RWPE1 (cell line): ENCODE measurements at regions not wholly inside any gene's neighbourhood (a gene's known extent, or its start where the extent isn't known, plus 50 kb on each side); places are given as distances from the start of the nearest gene placed in this dataset.

Experiments used
- CTCF ChIA-PET: fragments of 350-600 bp; sonication (Branson Sonifier 250); formaldehyde crosslinking; extraction: SDS; loops from one replicate; lab custom pipeline; 2021; lab: Yijun Ruan, JAX
- POLR2A ChIA-PET: fragments of 400-600 bp; formaldehyde crosslinking; extraction: SDS; loops from one replicate; lab custom pipeline; 2020; ENCODE audit warnings: antibody characterized with exemption; ENCODE audit not compliant: low non-redundant PET; lab: Yijun Ruan, JAX
- DNase-seq: peaks from one replicate; pipeline ENCODE4 v3.0.0; 2012; ENCODE audit warnings: low spot score
- H3K27ac ChIP-seq: fragments of 450-650 bp; 2 replicates; pipeline ENCODE4 v1.5.1; 2017
- TF ChIP-seq, protein P1 (sequence below): fragments of 450-650 bp; conservative IDR thresholded peaks from 2 replicates; pipeline ENCODE4 v1.5.1; 2017; ENCODE audit warnings: low read depth, mild to moderate bottlenecking

DNA sequence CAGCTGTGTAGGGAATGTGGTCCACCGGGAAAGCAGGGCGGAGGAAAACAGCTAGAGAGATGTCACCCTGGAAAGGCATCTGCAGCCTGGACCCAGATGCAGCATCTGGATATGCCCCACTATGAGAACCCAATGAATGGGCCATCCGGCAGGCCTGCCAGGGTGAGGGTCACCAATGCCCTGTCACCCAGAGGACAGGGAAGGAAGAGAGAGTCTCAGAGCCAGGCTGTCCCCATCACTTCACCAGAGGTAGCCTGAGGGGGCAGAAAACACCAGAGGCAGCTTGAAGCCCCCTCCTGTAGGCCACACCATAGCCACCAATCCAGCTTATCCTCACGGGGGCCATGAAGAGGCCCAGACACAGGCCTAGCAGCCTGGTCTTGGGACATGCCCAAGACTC lies 118.8 kb downstream of the TUBA3C start:
- TF ChIP-seq, protein P1, sequence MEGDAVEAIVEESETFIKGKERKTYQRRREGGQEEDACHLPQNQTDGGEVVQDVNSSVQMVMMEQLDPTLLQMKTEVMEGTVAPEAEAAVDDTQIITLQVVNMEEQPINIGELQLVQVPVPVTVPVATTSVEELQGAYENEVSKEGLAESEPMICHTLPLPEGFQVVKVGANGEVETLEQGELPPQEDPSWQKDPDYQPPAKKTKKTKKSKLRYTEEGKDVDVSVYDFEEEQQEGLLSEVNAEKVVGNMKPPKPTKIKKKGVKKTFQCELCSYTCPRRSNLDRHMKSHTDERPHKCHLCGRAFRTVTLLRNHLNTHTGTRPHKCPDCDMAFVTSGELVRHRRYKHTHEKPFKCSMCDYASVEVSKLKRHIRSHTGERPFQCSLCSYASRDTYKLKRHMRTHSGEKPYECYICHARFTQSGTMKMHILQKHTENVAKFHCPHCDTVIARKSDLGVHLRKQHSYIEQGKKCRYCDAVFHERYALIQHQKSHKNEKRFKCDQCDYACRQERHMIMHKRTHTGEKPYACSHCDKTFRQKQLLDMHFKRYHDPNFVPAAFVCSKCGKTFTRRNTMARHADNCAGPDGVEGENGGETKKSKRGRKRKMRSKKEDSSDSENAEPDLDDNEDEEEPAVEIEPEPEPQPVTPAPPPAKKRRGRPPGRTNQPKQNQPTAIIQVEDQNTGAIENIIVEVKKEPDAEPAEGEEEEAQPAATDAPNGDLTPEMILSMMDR = no peak
- ChIA-PET POLR2A (no interaction called here), CTCF (no interaction called here)
- no peak for DNase-seq
- H3K27ac ChIP-seq = no peak overlapping the region

DNA sequence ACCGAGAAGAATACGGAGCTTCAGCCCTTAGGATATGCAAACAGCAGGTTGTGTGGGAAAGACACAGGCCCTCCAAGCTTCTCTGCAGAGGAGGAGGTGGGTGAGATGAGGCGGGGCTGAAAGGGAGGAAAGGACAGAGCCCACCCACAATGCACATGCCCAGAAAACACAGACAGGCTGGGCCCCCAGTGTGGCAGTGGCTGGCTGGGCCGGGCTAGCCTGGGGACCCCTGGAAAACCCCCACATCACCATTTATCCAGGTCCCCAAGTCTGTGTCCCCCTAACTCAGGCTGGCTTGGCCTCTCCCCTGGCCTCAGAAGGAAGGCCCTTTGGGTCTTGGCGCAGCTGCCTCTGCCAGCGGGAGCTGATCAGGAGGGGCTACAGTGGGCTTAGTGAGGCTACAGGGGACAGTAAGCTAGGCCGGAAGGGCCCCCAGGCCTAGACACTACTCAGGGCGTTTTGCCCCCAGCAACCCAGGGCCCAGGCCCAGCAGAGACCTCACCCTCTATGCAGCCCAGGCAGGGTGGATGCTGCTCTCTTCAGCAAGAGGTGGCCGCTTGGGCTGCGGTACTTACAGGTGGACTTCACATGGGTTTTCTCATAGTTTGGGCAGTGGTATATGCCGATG lies 119.5 kb downstream of the TUBA3C start:
- CTCF ChIA-PET = no interaction called here

DNA sequence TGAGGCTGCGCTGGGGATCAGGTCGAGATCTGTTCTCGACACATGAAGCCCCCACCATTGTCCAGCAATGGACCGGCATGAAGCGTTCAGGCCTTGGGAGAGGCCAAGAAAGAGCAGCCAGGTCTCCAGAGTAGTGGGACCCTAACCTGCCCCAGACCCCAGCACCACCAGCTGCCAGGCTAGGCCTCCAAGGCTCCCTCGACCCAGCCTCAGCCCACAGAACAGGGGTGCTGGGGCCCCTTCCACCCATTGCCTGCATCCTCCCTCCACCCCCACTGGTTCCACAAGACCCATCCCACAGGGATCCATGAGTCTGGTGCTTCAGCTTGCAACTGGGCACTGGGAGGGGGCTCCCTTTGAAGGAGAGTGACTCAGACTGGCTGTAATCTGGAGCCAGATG lies 120.3 kb downstream of the TUBA3C start:
- POLR2A ChIA-PET = no interaction called here
- H3K27ac ChIP-seq = no peak overlapping the region
- TF ChIP-seq, protein P1 = no peak
- no peak for DNase-seq
- CTCF ChIA-PET = no interaction called here

More for the DNA sequence above, 119.5 kb downstream of the TUBA3C start:
- TF ChIP-seq, protein P1 = no peak
- H3K27ac ChIP-seq = no peak overlapping the region
- POLR2A ChIA-PET = no interaction called here
- DNase-seq = no peak

DNA sequence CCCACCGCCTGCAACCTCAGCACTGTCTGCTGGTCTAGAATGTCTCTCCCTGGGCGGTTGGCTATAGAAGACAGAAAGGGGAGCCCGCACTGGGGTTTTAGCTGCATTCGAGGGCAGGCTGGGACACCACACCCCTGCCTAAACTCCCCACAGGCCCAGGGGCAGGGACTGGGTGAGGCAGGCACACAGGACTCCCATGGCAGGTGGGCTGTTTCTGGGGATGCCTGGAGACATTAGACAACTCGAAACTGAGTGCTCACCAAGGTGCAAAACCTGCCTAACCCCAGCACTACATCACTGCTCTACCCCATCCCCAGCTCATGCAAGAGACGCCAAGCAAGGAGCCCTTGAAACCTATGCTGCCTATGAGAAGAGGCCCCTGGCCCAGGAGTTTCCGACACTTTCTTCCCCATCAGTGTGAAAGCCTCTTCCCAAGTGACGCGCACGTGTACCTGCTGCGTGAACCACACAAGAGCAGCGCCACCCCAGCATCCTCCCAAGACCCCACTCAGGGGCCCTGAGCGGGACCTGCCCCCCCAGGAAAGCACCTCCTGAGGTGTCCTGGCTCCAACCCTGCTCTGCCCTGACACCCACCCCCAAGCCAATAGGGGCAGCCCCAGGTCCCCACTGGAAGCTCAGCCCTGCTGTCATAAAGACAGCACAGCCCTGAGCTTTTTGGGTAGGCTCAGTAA lies 121.2 kb downstream of the TUBA3C start:
- no peak for DNase-seq
- ChIA-PET POLR2A (no interaction called here), CTCF (no interaction called here)
- TF ChIP-seq, protein P1 = no peak
- no peak overlapping the region for H3K27ac ChIP-seq

DNA sequence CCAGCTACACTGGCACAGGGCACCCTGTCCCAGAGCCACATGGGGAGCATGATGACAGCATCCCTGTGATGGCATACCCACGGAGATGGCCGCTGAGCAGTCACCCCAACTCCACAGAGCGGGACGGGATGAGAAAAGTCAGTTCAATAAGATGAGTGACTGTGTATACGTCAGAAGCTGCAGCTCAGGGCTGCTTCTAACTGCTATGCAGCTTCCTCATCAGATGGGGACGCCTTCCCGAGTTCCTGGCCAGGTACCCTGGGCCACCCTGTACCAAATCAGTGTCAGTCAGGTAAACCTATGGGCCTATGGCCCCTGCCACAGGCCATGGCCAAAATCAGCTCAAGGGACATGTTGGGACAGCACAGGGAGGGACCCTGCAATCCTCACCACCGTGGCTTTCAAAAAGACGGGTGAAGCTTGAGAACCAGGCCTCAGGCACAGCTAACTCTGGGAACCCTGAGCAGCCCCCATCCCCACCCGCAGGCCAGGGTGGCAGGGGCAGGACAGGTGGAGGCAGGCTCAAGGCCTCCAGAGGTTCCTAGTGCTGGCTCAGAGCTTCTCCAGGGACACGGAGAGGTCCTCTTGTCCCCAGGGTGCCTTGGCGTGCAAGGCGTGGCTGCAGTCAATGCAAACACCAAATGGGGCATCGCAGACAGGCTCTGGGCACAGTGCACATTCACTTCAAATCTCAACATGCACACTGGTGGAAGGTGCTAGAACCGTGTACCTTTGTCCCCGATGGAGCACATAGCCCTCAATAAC lies 122.4 kb downstream of the TUBA3C start:
- no peak for DNase-seq
- ChIA-PET CTCF (no interaction called here), POLR2A (no interaction called here)
- TF ChIP-seq, protein P1 = no peak
- no peak overlapping the region for H3K27ac ChIP-seq

DNA sequence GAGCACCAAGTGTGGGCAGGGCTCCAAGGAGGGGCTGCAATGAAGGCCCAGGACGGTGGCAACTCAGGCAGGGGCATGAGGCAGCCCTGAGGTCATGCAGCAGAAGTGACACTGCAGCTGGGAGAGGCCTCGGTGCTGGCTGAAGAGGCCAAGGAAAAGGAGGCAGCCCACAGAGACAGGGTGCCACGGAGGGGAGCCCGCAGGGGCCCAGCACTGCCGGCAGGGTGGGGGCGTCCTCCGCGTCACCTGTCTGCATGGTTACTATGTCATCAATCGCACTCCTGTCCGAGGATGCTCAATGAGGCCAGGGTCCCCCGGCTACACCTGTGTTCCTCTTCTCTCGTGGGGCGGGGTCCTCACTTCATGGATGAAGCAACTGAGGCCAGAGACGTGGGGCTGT lies 123.1 kb downstream of the TUBA3C start:
- ChIA-PET CTCF (no interaction called here), POLR2A (no interaction called here)
- TF ChIP-seq, protein P1 = no peak

More for the DNA sequence above, 123.1 kb downstream of the TUBA3C start:
- no peak for DNase-seq
- no peak overlapping the region for H3K27ac ChIP-seq
